HepG2 (cell line): ENCODE measurements at regions not wholly inside any gene's neighbourhood (a gene's known extent, or its start where the extent isn't known, plus 50 kb on each side); places are given as distances from the start of the nearest gene placed in this dataset.

Experiments
- AHDC1 ChIP-seq: sonication (generic); formaldehyde crosslinking; IDR thresholded peaks from 2 replicates; pipeline ENCODE4 v1.5.1; 2020; ENCODE audit warnings: mild to moderate bottlenecking, missing genetic modification reagents, borderline replicate concordance
- ARID3A ChIP-seq: IDR thresholded peaks from 2 replicates; pipeline ENCODE4 v1.6.1; 2012; ENCODE audit warnings: low read depth, low read length, improper control_type of control experiment
- FOXK2 ChIP-seq: fragments of 450-650 bp; IDR thresholded peaks from 2 replicates; pipeline ENCODE4 v1.6.1; 2016
- FOXP1 ChIP-seq, 2 experiments: fragments of 450-650 bp in 1 of 2; IDR thresholded peaks; 2 replicates each; pipeline ENCODE4 v1.6.1; 2017 to 2018; ENCODE audit warnings: antibody characterized with exemption in 1 of 2
- KDM6A ChIP-seq: IDR thresholded peaks from 2 replicates; pipeline ENCODE4 v1.6.1; 2016; ENCODE audit warnings: low read depth
- MIER3 ChIP-seq: IDR thresholded peaks from 2 replicates; pipeline ENCODE4 v1.6.1; 2016; ENCODE audit warnings: missing compliant biosample characterization, borderline replicate concordance
- PBX2 ChIP-seq: IDR thresholded peaks from 2 replicates; pipeline ENCODE4 v1.6.1; 2016; ENCODE audit warnings: control low read depth
- REPIN1 ChIP-seq: sonication (generic); formaldehyde crosslinking; IDR thresholded peaks from 2 replicates; pipeline ENCODE4 v1.8.0; 2022; ENCODE audit warnings: missing genetic modification reagents, low read depth, mild to moderate bottlenecking, borderline replicate concordance
- SOX13 ChIP-seq, 3 experiments: fragments of 450-650 bp in 1 of 3; sonication (generic) in 1 of 3; formaldehyde crosslinking in 1 of 3; IDR thresholded peaks in 2 of 3; conservative IDR thresholded peaks in 1 of 3; 2 replicates each; pipeline versions ENCODE4 v1.5.0 to v1.6.1; 2016 to 2020; ENCODE audit warnings: antibody characterized with exemption in 1 of 3, mild to moderate bottlenecking in 1 of 3, missing compliant biosample characterization in 1 of 3, missing genetic modification reagents in 1 of 3, moderate library complexity in 1 of 3
- TAF15 ChIP-seq: fragments of 200-400 bp; formaldehyde crosslinking; IDR thresholded peaks from one replicate; pipeline ENCODE4 v1.6.1; 2018; ENCODE audit warnings: mild to moderate bottlenecking, low read depth, low read length; ENCODE audit not compliant: poor library complexity, severe bottlenecking
- TFE3 ChIP-seq: IDR thresholded peaks from 2 replicates; pipeline ENCODE4 v1.6.1; 2016
- THAP9 ChIP-seq: sonication (generic); formaldehyde crosslinking; IDR thresholded peaks from 2 replicates; pipeline ENCODE4; 2020; ENCODE audit warnings: missing genetic modification reagents, mild to moderate bottlenecking, borderline replicate concordance
- ZBTB7B ChIP-seq: sonication (generic); formaldehyde crosslinking; IDR thresholded peaks from 2 replicates; pipeline ENCODE4 v1.4.0; 2020; ENCODE audit warnings: missing genetic modification reagents
- ZNF138 ChIP-seq: sonication (generic); formaldehyde crosslinking; IDR thresholded peaks from 2 replicates; pipeline ENCODE4 v1.5.0; 2020; ENCODE audit warnings: mild to moderate bottlenecking, low read depth, missing genetic modification reagents
- ZNF670 ChIP-seq: sonication (generic); formaldehyde crosslinking; IDR thresholded peaks from 2 replicates; pipeline ENCODE4 v1.8.0; 2022; ENCODE audit warnings: mild to moderate bottlenecking, missing genetic modification reagents, borderline replicate concordance

GRCh38 chr6:81381382-81381916 is 371.0 kb downstream of the TENT5A start (continued):
- no peak for TF ChIP-seq TFE3 (CRISPR knock-in tag)
- no peak for TF ChIP-seq ZNF670
- TF ChIP-seq REPIN1 (CRISPR knock-in tag), result no peak
- no peak for TF ChIP-seq THAP9 (CRISPR knock-in tag)
- TF ChIP-seq ARID3A, result peak; percentile 35; the same call in 1 of the 2 replicates
- TF ChIP-seq SOX13 (IDR thresholded peaks at IDR 0.05), result no peak
- TF ChIP-seq SOX13 (CRISPR knock-in tag; conservative IDR thresholded peaks at IDR 0.05 in 1 of 2, IDR thresholded peaks at IDR 0.05 in 1 of 2), result peak in 1 of 2 experiments; percentile 35; a peak in 1 of 4 replicates
- no peak for TF ChIP-seq TAF15
- TF ChIP-seq ZNF138 (CRISPR knock-in tag), result no peak
- TF ChIP-seq FOXP1 (IDR thresholded peaks at IDR 0.05), result no peak
- TF ChIP-seq FOXP1 (CRISPR knock-in tag; IDR thresholded peaks at IDR 0.05), result 0 out of 2 replicates have a peak, but pooled peaks have one; percentile 11
- no peak for TF ChIP-seq FOXK2
- peak; percentile 62; the same call in 1 of the 2 replicates for TF ChIP-seq AHDC1 (CRISPR knock-in tag)
- no peak for TF ChIP-seq ZBTB7B (CRISPR knock-in tag)
- no peak for TF ChIP-seq PBX2 (CRISPR knock-in tag)
- TF ChIP-seq KDM6A (CRISPR knock-in tag), result peak; percentile 68
- TF ChIP-seq MIER3 (CRISPR knock-in tag), result no peak
